Caco-2 (cell line): ENCODE measurements at regions not wholly inside any gene's neighbourhood (a gene's known extent, or its start where the extent isn't known, plus 50 kb on each side); places are given as distances from the start of the nearest gene placed in this dataset.
A peak's percentile ranks its signal among the peaks of the same experiment; 100 is the strongest.

Source experiments
- BruUV-seq: library from RNA; stranded (reverse); fragments of 400-500 nt; replicated peaks from 2 replicates; lab custom pipeline; 2021; lab: Mats Ljungman, UMichigan
- CTCF ChIA-PET: fragments of 300-600 bp; sonication (Branson Sonifier 250); formaldehyde crosslinking; loops from one replicate; lab custom pipeline; 2022; ENCODE audit warnings: antibody characterized with exemption; lab: Charles Lee
- POLR2A ChIA-PET: fragments of 300-600 bp; sonication (Branson Sonifier 250); formaldehyde crosslinking; loops from one replicate; lab custom pipeline; 2022; ENCODE audit warnings: antibody characterized with exemption; lab: Charles Lee
- DNase-seq, 2 experiments: peaks; one replicate each; pipeline versions ENCODE4 v3.0.0 to v3.0.0-alpha.2; 2020 to 2022
- H3K27me3 ChIP-seq: replicated peaks from 2 replicates; pipeline ENCODE4 v1.6.0; 2011; ENCODE audit warnings: low read length; ENCODE audit not compliant: control insufficient read depth, insufficient read depth
- H3K36me3 ChIP-seq: 2 replicates; pipeline ENCODE4 v1.5.1; 2011; ENCODE audit warnings: low read length; ENCODE audit not compliant: control insufficient read depth, insufficient read depth
- H3K4me1 ChIP-seq: fragments of 250-450 bp; sonication (Bioruptor Pico); 2 replicates; pipeline ENCODE4 v1.5.1; 2020; ENCODE audit warnings: mild to moderate bottlenecking
- H3K4me3 ChIP-seq: 2 replicates; pipeline ENCODE4 v1.5.1; 2011; ENCODE audit warnings: low read depth, mild to moderate bottlenecking, control low read depth, low read length
- H3K9me3 ChIP-seq: fragments of 250-450 bp; sonication (Bioruptor Pico); 2 replicates; pipeline ENCODE4 v1.5.1; 2020; ENCODE audit warnings: mild to moderate bottlenecking, moderate library complexity
- H3K27ac Mint-ChIP-seq: one replicate; pipeline ENCODE4 v1.8.0; 2022; ENCODE audit warnings: mixed read lengths; ENCODE audit not compliant: unreplicated experiment
- H3K27me3 Mint-ChIP-seq: one replicate; pipeline ENCODE4 v1.8.0; 2022; ENCODE audit warnings: mixed read lengths; ENCODE audit not compliant: insufficient read depth, unreplicated experiment
- H3K36me3 Mint-ChIP-seq: one replicate; pipeline ENCODE4 v1.8.0; 2022; ENCODE audit warnings: mild to moderate bottlenecking, mixed read lengths; ENCODE audit not compliant: insufficient read depth, unreplicated experiment
- H3K4me1 Mint-ChIP-seq: one replicate; pipeline ENCODE4 v1.8.0; 2022; ENCODE audit warnings: low read depth, mixed read lengths; ENCODE audit not compliant: unreplicated experiment
- H3K4me3 Mint-ChIP-seq: one replicate; pipeline ENCODE4 v1.8.0; 2022; ENCODE audit warnings: mild to moderate bottlenecking, moderate library complexity, mixed read lengths; ENCODE audit not compliant: unreplicated experiment
- H3K9me3 Mint-ChIP-seq: one replicate; pipeline ENCODE4 v1.8.0; 2022; ENCODE audit warnings: mixed read lengths; ENCODE audit not compliant: unreplicated experiment
- CTCF ChIP-seq, 2 experiments: fragments of 200-600 bp in 1 of 2; IDR thresholded peaks; 1 replicate in 1 of 2; 2 replicates in 1 of 2; pipeline versions ENCODE4 v1.5.1 to v1.8.0; 2011 to 2022; ENCODE audit warnings: antibody characterized with exemption in 1 of 2, control low read depth in 1 of 2, inconsistent platforms in 1 of 2, low read depth in 1 of 2, low read length in 1 of 2, mild to moderate bottlenecking in 1 of 2, moderate library complexity in 1 of 2; ENCODE audit not compliant: insufficient read depth in 1 of 2, severe bottlenecking in 1 of 2, unreplicated experiment in 1 of 2
- intact Hi-C: fragments of 100-400 bp; cut with micrococcal nuclease; formaldehyde crosslinking; loops from one replicate; pipeline ENCODE4 v1.10.0; 2022; ENCODE audit not compliant: unreplicated experiment

GRCh38 chr7:106775975-106776607, 89.0 kb upstream of the PIK3CG start:
- peaks cover 22% of the 10 kb centered on the region for H3K4me1 ChIP-seq
- no peak for DNase-seq
- Mint-ChIP-seq H3K36me3 (no peaks in the 10 kb centered on the region), H3K4me3 (peak overlapping the region; percentile 70), H3K4me1 (peaks cover 14% of the 10 kb centered on the region), H3K9me3 (peaks cover 18% of the 10 kb centered on the region), H3K27ac (peak overlapping the region; percentile 47), H3K27me3 (no peaks in the 10 kb centered on the region)
- H3K27me3 ChIP-seq = no peaks in the 10 kb centered on the region; the same call in 1 of the 2 replicates
- no peaks in the 10 kb centered on the region for H3K9me3 ChIP-seq
- intact Hi-C loops = no loop called here
- H3K4me3 ChIP-seq = no peak overlapping the region
- ChIA-PET POLR2A (no interaction called here), CTCF (no interaction called here)
- no peak for TF ChIP-seq CTCF (IDR thresholded peaks at IDR 0.05; ENCODE audit: insufficient read depth in 1 of 2, low read depth in 1 of 2, low read length in 1 of 2, severe bottlenecking in 1 of 2, unreplicated experiment in 1 of 2)
- no peaks in the 10 kb centered on the region for H3K36me3 ChIP-seq
- BruUV-seq = no TSS peak

GRCh38 chr7:106776618-106777347, 88.3 kb upstream of the PIK3CG start:
- no peaks in the 10 kb centered on the region; the same call in 1 of the 2 replicates for H3K27me3 ChIP-seq
- Mint-ChIP-seq H3K27ac (no peak overlapping the region), H3K9me3 (peaks cover 18% of the 10 kb centered on the region), H3K4me1 (peaks cover 14% of the 10 kb centered on the region), H3K4me3 (no peak overlapping the region), H3K36me3 (no peaks in the 10 kb centered on the region), H3K27me3 (no peaks in the 10 kb centered on the region)
- no peak overlapping the region for H3K4me3 ChIP-seq
- BruUV-seq = no TSS peak
- TF ChIP-seq CTCF (IDR thresholded peaks at IDR 0.05; ENCODE audit: insufficient read depth in 1 of 2, low read depth in 1 of 2, low read length in 1 of 2, severe bottlenecking in 1 of 2, unreplicated experiment in 1 of 2) = no peak
- H3K36me3 ChIP-seq = no peaks in the 10 kb centered on the region
- no peaks in the 10 kb centered on the region for H3K9me3 ChIP-seq
- no peak for DNase-seq
- CTCF ChIA-PET = no interaction called here
- intact Hi-C loops = no loop called here
- POLR2A ChIA-PET = no interaction called here
- peaks cover 22% of the 10 kb centered on the region for H3K4me1 ChIP-seq

GRCh38 chr7:106777674-106778299, 87.3 kb upstream of the PIK3CG start:
- POLR2A ChIA-PET = no interaction called here
- intact Hi-C loops = no loop called here
- peaks cover 16% of the 10 kb centered on the region for H3K4me1 ChIP-seq

More at GRCh38 chr7:106777674-106778299, 87.3 kb upstream of the PIK3CG start:
- Histone ChIP-seq H3K4me3 (no peak overlapping the region), H3K27me3 (no peaks in the 10 kb centered on the region; the same call in 1 of the 2 replicates), H3K36me3 (no peaks in the 10 kb centered on the region), H3K9me3 (no peaks in the 10 kb centered on the region)
- no TSS peak for BruUV-seq
- DNase-seq = no peak
- H3K9me3 Mint-ChIP-seq = peaks cover 18% of the 10 kb centered on the region
- peaks cover 14% of the 10 kb centered on the region for H3K4me1 Mint-ChIP-seq
- CTCF ChIA-PET = no interaction called here
- no peak overlapping the region for H3K27ac Mint-ChIP-seq
- no peak for TF ChIP-seq CTCF (IDR thresholded peaks at IDR 0.05; ENCODE audit: insufficient read depth in 1 of 2, low read depth in 1 of 2, low read length in 1 of 2, severe bottlenecking in 1 of 2, unreplicated experiment in 1 of 2)
- H3K4me3 Mint-ChIP-seq = no peak overlapping the region
- no peaks in the 10 kb centered on the region for H3K27me3 Mint-ChIP-seq
- no peaks in the 10 kb centered on the region for H3K36me3 Mint-ChIP-seq
